ENCODE measurements at regions not wholly inside any gene's neighbourhood (a gene's known extent, or its start where the extent isn't known, plus 50 kb on each side); places are given as distances from the start of the nearest gene placed in this dataset.

- TF ChIP-seq CTCF (IDR thresholded peaks at IDR 0.05), result no peak
- TF ChIP-seq EZH2 (IDR thresholded peaks at IDR 0.05; ENCODE audit: borderline replicate concordance, insufficient read depth, low read depth, low read length, poor library complexity, severe bottlenecking), result no peak
Observed at GRCh38 chr17:71111934-71112333, 942.6 kb downstream of the KCNJ2 start.

Measured in B cell (primary cell).